ENCODE measurements at regions not wholly inside any gene's neighbourhood (a gene's known extent, or its start where the extent isn't known, plus 50 kb on each side); places are given as distances from the start of the nearest gene placed in this dataset.

- Histone ChIP-seq H3K9me3 (no peaks in the 10 kb centered on the region), H3K4me1 (no peaks in the 10 kb centered on the region), H3K27me3 (no peaks in the 10 kb centered on the region), H3K36me3 (no peaks in the 10 kb centered on the region), H3K4me3 (no peak overlapping the region), H3K27ac (no peak overlapping the region)
- TF ChIP-seq POLR2A (IDR thresholded peaks at IDR 0.05), result no peak
- TF ChIP-seq, protein P1, sequence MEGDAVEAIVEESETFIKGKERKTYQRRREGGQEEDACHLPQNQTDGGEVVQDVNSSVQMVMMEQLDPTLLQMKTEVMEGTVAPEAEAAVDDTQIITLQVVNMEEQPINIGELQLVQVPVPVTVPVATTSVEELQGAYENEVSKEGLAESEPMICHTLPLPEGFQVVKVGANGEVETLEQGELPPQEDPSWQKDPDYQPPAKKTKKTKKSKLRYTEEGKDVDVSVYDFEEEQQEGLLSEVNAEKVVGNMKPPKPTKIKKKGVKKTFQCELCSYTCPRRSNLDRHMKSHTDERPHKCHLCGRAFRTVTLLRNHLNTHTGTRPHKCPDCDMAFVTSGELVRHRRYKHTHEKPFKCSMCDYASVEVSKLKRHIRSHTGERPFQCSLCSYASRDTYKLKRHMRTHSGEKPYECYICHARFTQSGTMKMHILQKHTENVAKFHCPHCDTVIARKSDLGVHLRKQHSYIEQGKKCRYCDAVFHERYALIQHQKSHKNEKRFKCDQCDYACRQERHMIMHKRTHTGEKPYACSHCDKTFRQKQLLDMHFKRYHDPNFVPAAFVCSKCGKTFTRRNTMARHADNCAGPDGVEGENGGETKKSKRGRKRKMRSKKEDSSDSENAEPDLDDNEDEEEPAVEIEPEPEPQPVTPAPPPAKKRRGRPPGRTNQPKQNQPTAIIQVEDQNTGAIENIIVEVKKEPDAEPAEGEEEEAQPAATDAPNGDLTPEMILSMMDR (IDR thresholded peaks at IDR 0.05), result no peak
- ATAC-seq (no peak), DNase-seq (no peak)
- WGBS (ENCODE audit: insufficient coverage, low coverage, low lambda C conversion rate, missing lambda C conversion rate), result 51% methylated on average over 3 of the region's 4 CpGs
- intact Hi-C loops (cut with DNase I), result no loop called here
These were observed 152.5 kb upstream of the POU2AF2 start for GRCh38 chr11:111093061-111093460.

DNA sequence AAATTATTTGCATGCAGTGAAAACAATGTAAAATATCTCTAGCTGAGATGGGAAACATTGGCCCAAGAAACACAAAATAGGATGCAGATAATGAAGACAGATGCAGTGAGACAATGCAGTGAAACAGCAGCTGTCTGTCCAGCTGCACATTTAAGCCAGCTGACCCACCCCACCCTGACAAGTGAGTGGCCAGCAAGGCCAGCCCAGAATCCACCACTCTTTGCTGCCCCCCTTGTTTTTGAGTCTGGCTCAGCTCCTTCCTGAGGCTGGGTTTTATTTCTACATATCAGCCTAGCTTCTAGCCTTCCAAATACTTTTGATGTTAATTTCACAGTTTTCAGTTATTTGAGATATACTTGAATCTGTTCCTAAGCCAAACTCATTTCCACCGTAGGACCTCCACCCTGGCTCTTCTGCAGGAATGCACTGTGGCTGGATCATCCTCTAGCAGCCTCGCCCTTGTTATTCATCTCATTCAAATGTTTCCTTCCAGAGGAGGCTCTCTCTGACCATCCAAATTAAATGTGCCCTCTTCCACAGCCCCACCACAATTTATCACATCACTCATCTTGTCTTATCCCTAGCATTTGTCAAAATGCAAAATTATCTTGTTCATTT, 154.1 kb upstream of the POU2AF2 start:
- DNase-seq (no peak), ATAC-seq (no peak)
- 47% methylated on average over 2 of the region's 2 CpGs for WGBS (ENCODE audit: insufficient coverage, low coverage, low lambda C conversion rate, missing lambda C conversion rate)
- intact Hi-C loops (cut with DNase I), result no loop called here
- Histone ChIP-seq H3K27me3 (no peaks in the 10 kb centered on the region), H3K36me3 (no peaks in the 10 kb centered on the region), H3K27ac (no peak overlapping the region), H3K9me3 (no peaks in the 10 kb centered on the region), H3K4me3 (no peak overlapping the region), H3K4me1 (no peaks in the 10 kb centered on the region)
- TF ChIP-seq, protein P1 (IDR thresholded peaks at IDR 0.05), result no peak
- no peak for TF ChIP-seq POLR2A (IDR thresholded peaks at IDR 0.05)

GRCh38 chr11:111089759-111090158, 155.8 kb upstream of the POU2AF2 start:
- no peaks in the 10 kb centered on the region for H3K9me3 ChIP-seq
- H3K4me3 ChIP-seq, result no peak overlapping the region
- no peak overlapping the region for H3K27ac ChIP-seq
- no peaks in the 10 kb centered on the region for H3K4me1 ChIP-seq
- H3K36me3 ChIP-seq, result no peaks in the 10 kb centered on the region
- TF ChIP-seq, protein P1 (IDR thresholded peaks at IDR 0.05), result no peak
- TF ChIP-seq POLR2A (IDR thresholded peaks at IDR 0.05), result no peak
- DNase-seq, result no peak
- no peaks in the 10 kb centered on the region for H3K27me3 ChIP-seq
- 33% methylated on average over 2 of the region's 2 CpGs for WGBS (ENCODE audit: insufficient coverage, low coverage, low lambda C conversion rate, missing lambda C conversion rate)
- ATAC-seq, result peak in 1 of 4 donors; percentile 14
- intact Hi-C loops (cut with DNase I), result no loop called here

DNA sequence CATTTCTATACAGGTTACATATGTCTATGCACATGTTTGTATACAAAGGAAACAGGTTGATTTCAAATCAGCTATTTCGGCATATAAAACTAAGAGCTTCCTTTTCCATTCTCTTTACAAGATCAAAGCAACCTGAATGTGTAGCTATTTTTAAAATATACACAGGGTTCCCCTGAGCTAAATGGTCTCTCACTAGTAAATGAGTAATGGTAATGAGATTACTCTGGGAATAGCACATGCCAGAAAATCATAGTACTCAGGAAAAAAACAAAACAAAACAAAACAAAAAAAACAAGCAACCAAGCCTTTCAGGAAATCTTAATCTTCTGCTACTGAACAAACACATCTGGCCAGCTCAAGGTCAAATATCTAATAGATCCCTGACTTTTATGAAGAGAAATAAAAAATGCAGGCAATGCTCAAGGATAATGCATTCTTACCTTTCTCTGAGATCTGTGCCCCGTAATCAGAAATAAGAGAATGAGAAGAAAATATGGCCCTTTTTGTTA, 156.6 kb upstream of the POU2AF2 start:
- 63% methylated on average over 2 of the region's 2 CpGs for WGBS (ENCODE audit: insufficient coverage, low coverage, low lambda C conversion rate, missing lambda C conversion rate)
- TF ChIP-seq, protein P1 (IDR thresholded peaks at IDR 0.05), result no peak
- TF ChIP-seq POLR2A (IDR thresholded peaks at IDR 0.05), result no peak
- intact Hi-C loops (cut with DNase I), result no loop called here
- Histone ChIP-seq H3K9me3 (no peaks in the 10 kb centered on the region), H3K27me3 (no peaks in the 10 kb centered on the region), H3K27ac (no peak overlapping the region), H3K4me3 (no peak overlapping the region), H3K4me1 (no peaks in the 10 kb centered on the region), H3K36me3 (no peaks in the 10 kb centered on the region)
- ATAC-seq (no peak), DNase-seq (no peak)
